HG03439 (cell line): ENCODE measurements at regions not wholly inside any gene's neighbourhood (a gene's known extent, or its start where the extent isn't known, plus 50 kb on each side); places are given as distances from the start of the nearest gene placed in this dataset.

Experiments used
- ATAC-seq: cut with Tn5 transposase; IDR thresholded peaks from one replicate; pipeline ENCODE4 v1.9.1; 2021; ENCODE audit warnings: mild to moderate bottlenecking, moderate library complexity; ENCODE audit not compliant: unreplicated experiment

GRCh38 chr6:105821027-105821426, 265.1 kb upstream of the PRDM1 start:
- ATAC-seq, result no peak

DNA sequence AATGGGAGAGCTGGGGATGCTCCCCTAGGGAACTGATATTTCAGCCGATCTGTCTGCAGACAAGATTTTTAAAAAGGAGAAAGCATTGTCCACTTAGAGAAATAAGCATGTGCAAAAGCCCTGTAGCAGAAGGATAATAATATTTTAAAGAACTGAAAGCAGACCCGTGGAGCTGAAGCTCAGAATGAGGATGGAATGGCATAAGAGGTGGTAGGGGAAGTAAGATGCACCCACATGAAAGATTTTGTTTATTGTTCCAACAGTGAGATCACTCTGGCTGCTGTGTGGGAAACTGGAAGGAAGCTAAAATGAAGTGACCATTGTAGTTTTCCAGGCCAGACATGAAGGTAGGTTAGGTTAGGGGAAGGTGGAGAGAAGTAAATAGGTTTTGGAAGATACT, 266.4 kb upstream of the PRDM1 start:
- ATAC-seq, result no peak

GRCh38 chr6:105818505-105818904, 267.6 kb upstream of the PRDM1 start:
- no peak for ATAC-seq

DNA sequence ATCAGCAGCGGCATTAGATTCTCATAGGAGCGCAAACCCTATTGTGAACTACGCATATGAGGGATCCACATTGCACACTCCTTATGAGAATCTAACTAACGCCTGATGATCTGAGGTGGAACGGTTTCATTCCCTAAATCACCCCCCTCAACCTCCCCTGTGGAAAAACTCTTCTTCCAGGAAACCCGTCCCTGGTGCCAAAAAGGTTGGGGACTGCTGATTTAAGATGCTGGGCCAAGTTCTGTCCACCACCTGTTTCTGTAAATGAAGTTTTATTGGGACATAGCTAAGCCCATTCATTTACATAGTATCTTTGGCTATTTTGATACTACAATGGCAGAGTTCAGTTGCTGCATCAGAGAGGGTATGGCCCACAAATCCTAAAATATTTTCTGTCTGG, 268.2 kb upstream of the PRDM1 start:
- ATAC-seq, result no peak

DNA sequence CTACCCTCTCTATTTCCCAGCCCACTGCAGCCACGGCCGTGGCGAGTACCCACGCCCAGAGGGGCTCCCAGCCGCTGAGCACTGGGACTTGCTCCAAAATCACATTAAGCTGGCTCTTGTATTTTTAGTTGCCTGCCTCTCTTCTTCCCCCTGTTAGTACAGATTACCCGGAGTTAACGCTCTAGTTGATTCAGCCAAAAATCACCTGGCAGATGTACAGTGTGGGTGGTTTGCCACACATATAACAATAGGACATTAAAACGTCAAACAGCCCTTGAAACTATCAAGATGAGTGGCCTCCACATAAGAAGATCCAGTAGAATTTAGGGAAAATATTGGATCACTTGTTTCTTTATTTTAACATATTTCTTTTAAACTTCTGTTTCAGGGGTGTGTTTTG, 268.8 kb upstream of the PRDM1 start:
- no peak for ATAC-seq

DNA sequence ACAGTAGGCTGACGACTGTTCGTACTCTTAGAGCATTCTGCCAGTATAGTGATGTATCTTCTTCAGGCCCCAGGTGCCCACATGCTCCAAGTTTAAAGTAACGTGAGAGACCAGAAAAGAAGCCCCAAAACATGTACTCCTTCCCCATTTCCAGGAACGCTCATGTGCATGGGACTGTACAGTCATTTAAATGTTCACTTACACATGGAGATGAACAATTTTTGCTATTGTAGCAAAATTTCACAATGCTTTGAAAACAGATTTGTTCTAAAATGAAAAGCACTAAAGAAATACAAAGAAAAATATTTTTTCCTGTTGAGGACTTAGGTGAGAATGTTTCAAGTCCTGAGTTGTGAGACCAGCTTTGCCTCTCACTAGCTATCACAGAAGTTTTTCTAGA, 269.3 kb upstream of the PRDM1 start:
- no peak for ATAC-seq

DNA sequence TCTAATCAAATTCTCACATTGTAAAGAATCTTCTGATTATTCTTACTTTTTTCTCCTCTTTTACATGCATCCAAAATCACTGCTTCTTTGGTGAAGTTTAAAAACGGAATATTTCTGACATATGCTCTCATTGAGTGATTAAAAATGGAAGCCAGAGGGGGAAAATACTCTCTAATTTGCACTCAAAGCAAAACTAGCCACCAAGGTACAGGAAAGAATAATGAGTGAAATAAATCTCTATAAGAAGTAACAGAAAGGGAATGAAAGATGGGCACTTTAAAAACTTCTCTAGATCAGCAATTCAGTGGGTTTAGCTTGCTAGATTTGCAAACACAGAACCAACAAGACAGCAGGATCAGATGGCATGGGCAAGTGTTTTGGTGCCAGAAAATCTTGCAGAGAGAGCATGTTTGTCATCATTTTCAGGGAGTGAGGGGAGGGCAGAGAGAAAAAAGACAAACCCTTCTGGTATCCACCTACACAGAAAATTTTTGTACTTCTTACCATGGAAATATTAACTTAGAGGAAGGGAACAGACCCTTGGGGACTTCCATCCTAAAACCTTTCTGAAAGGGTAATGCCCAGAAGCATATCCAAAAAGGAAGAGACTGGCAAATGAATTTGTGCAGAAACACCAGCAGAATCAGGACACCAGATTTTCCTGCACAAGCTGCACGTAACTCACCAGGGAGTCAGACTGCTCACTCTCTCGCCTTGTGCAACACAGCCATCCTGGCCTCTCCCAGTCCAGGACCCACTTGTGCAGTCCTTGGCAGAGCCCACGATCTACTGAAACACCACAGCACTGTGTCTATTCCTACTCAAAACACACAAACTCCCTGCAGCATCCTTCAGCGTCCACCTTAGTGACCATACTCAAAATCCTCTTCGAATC, 270.2 kb upstream of the PRDM1 start:
- ATAC-seq, result no peak

DNA sequence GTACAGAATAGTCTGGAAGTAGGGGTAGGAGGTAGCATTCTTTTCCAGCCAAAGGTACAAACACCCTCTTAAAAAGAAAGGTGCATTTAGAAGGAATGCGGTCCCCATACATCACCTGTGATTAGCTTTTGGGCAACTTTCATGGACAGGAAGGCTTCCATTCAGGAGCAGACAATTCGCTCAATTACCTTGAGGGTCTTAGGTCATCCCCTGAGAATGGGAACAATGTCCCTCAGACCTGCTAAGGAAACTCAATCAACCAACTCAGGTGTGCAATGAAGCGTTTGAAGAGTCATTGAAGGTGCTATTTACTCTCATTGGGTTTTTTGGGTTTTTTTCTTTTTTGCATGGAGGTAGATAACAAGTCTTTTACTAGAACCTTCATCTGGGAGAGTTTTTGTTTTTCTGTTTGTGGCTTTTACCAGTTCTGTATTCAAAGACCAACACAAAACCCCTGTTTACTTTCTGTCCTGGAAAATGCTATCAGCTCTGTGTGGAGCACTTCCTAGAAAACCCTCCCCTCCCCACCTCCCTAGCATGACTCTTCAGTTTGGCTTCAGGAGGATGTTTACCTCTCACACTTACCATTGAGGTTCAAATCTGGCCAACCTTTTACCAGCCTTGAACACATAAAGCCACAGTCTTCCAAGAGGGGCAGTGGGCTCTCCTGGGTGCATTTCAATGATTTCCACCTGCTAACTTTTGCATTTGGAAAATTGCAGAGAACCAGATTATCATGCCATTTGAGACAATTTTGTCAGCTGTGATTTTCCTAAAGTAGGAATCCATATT, 271.2 kb upstream of the PRDM1 start:
- ATAC-seq, result no peak

- ATAC-seq, result no peak
These were observed 275.1 kb upstream of the PRDM1 start for GRCh38 chr6:105810922-105811482.

- peak; percentile 57 for ATAC-seq
These were observed 275.8 kb upstream of the PRDM1 start for GRCh38 chr6:105810105-105810921.

DNA sequence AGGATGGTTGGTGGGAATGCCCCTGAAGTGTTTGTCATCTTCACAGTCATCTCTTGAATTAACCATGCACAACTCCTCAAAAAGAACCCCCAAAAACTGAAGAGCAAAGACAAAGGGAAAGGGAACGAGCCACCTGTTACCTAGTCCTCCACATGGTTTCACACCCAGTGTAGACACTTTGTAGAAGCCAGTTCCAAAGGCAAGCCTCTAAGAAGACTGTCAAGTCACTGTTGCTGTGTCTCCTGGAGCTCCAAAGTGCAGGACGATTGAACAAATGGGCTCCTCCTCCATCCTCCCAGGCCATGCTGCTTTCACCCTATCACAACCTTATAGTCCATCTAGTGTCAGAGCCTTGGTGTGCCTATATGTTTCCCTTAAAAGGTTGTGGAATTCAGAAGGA, 277.6 kb upstream of the PRDM1 start:
- no peak for ATAC-seq

DNA sequence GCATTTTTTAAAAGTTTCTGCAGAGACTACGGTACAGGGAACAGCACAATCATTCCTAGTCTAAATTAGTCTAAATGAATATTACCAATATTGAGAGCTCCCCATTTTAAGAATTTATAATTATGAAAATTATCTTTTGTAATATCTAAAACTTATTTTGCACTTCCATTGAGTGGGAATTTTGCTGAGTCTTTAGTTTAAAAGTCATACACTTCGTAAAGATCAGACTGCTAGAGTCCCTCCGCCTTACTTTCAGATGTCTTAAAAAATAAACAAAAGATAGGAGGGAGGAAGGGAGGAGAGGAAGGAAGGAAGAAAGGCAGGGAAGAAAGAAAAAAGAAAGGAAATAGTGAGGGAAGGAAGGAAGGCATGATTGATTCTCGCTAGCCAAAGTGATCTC, 278.2 kb upstream of the PRDM1 start:
- no peak for ATAC-seq

GRCh38 chr6:105806486-105806920, 279.6 kb upstream of the PRDM1 start:
- no peak for ATAC-seq

GRCh38 chr6:105805501-105806023, 280.6 kb upstream of the PRDM1 start:
- no peak for ATAC-seq

DNA sequence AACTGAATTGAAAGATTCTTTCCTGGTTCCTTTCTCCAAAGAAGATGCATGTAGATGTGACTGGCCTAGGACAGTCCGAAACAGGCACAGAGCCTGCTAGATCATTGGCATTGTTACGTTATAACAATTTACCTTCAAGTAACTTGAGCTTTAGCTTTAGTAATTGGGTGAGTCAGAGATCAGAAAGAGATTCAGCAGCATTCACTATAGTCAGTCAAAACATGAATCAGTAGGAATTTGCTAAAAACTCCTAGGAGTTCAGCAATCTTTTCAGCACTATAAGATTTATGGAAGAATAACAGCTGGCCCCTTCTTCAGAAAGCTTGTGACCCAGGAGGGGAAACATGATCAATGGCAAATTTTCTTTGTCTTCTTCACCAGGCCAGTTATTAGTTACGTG, 281.7 kb upstream of the PRDM1 start:
- ATAC-seq, result no peak

DNA sequence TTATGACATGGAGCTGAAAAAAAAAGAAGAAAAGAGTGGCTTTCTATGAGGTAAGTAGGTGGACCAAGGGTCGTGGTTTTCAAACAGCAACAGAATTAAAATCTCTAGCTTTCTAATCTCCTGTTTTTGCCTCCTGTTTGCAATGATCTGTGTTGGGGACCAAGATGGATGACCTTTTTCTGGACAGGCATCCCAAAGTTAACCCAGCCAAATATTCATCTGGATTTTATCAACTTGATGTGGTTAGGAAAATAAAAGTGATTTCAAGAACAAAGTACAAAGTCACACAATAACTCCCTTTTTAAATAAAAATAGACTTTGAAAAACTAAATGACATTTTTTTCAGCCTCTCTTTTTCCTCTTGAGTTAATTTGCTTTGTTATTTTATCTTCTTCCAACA, 282.1 kb upstream of the PRDM1 start:
- no peak for ATAC-seq

DNA sequence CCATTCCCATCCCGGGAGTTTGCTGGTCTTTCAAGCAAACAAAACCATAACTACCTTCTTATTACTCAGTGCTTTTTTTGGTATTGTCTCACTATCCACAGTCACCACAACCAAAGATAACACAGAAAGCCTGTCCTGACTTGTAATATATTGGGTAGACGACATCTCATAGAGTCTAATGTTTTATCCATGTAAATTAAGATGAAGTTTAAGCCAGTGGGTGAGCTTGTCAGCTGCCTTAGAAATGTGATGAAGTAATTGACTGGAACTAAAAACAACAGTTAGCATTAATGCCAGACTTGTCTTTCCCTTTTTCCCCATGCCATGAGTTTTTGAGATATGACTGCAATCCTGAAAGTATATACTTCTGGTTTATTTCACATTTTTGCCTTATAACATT, 282.7 kb upstream of the PRDM1 start:
- no peak for ATAC-seq

DNA sequence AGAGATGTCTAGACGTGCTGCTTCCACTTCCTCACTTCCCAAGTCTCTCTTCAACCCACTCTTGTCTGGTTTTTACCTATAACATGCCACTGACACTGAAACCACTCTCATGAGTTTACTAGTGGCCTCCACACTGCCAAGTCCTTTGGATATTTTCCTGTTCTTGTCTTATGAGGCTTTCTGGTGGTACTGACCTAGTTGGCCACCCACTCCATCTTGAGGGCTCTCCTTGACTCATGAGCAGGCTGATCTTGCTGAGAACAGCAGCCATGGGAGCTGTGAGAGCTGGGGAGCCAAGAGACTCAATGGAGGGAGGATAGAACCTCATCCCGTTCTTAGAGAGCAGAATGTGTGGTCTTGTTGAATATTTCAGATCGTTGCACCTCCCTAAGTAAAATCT, 283.4 kb upstream of the PRDM1 start:
- ATAC-seq, result no peak

- no peak for ATAC-seq
These were observed 285.3 kb upstream of the PRDM1 start for GRCh38 chr6:105800871-105801270.

- no peak for ATAC-seq
These were observed 285.7 kb upstream of the PRDM1 start for GRCh38 chr6:105800398-105800797.

DNA sequence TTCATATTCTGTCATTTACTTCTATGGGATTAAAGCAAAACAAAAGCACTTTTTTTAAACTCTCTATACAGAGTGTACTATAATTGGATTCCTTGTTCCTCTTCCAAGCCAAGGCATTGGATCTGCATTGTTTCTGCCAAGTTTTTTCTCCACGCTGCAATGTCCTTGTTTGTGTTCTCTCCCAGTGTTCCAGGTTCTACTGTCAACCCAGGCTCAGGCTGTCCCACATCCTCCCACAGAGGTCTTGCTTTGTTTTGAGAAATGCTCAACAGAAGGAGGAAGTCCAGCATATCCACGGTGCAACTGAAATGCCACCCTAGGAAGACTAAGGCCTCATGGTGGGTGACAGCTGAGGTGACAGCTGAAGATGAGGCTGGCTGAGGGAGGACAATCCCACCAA, 287.1 kb upstream of the PRDM1 start:
- ATAC-seq, result no peak
